Chondrocyte (in vitro differentiated cells): ENCODE measurements at regions not wholly inside any gene's neighbourhood (a gene's known extent, or its start where the extent isn't known, plus 50 kb on each side); places are given as distances from the start of the nearest gene placed in this dataset.

Experiments
- DNase-seq: peaks from one replicate; pipeline ENCODE4 v3.0.0; 2021; ENCODE audit warnings: mixed read lengths, low spot score
- H3K27ac Mint-ChIP-seq: one replicate; pipeline ENCODE4 v1.8.0; 2021; ENCODE audit warnings: mild to moderate bottlenecking, moderate library complexity, mixed read lengths; ENCODE audit not compliant: unreplicated experiment
- H3K27me3 Mint-ChIP-seq: 2 replicates; pipeline ENCODE4 v1.8.0; 2021; ENCODE audit warnings: low read depth, mixed read lengths
- H3K36me3 Mint-ChIP-seq: 2 replicates; pipeline ENCODE4 v1.8.0; 2021; ENCODE audit warnings: low read depth, mixed read lengths
- H3K4me1 Mint-ChIP-seq: 2 replicates; pipeline ENCODE4 v1.8.0; 2021; ENCODE audit warnings: low read depth, mild to moderate bottlenecking, mixed read lengths
- H3K4me3 Mint-ChIP-seq: one replicate; pipeline ENCODE4 v1.8.0; 2021; ENCODE audit warnings: mild to moderate bottlenecking, moderate library complexity, mixed read lengths; ENCODE audit not compliant: unreplicated experiment
- H3K9me3 Mint-ChIP-seq: 2 replicates; pipeline ENCODE4 v1.8.0; 2021; ENCODE audit warnings: low read depth, mixed read lengths
- TF ChIP-seq, protein P1 (sequence below): fragments of 200-600 bp; sonication (generic); IDR thresholded peaks from 2 replicates; pipeline ENCODE4 v1.5.0; 2021; ENCODE audit warnings: antibody characterized with exemption, mild to moderate bottlenecking, moderate library complexity

DNA sequence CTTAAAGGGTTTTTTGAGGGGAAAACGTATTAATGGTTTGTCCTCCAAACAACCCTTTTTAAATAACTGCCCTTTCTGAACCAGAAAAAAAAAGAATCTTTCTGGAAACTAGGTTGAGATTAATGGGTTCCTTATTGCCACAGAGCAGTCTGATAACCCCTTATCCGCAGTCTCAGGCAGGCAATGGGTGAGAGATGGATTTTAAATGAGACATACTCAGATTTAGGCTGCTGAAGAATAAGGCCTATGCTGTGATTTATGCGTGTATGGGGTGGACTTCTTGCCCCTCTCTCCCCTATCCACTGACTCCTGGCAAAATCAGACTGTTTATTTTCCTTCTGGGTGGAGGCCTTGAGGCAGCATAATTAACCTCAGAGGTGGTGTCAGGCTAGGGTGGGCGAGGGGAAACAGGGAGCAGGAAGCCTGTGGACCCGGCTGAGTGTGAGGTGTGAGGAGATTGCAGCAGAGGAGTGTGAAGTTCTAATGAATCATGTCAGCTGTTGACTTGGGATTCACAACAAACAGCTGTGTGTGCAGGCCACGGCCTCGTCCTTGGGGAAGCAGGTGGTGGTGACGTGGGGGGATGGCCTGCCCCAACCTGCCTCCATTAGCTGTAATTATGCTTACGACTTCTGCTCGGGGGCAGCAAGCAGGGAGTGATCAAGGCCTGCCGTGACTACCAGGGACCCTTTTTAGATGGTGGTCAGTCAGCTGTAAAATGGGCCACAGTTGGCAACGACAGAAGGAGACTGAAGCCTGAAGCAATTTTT lies 196.4 kb downstream of the SEMA6A start:
- Mint-ChIP-seq H3K36me3 (no peaks in the 10 kb centered on the region), H3K4me1 (no peaks in the 10 kb centered on the region), H3K27ac (no peak overlapping the region), H3K27me3 (no peaks in the 10 kb centered on the region), H3K9me3 (no peaks in the 10 kb centered on the region), H3K4me3 (no peak overlapping the region)
- no peak for DNase-seq
- TF ChIP-seq, protein P1, sequence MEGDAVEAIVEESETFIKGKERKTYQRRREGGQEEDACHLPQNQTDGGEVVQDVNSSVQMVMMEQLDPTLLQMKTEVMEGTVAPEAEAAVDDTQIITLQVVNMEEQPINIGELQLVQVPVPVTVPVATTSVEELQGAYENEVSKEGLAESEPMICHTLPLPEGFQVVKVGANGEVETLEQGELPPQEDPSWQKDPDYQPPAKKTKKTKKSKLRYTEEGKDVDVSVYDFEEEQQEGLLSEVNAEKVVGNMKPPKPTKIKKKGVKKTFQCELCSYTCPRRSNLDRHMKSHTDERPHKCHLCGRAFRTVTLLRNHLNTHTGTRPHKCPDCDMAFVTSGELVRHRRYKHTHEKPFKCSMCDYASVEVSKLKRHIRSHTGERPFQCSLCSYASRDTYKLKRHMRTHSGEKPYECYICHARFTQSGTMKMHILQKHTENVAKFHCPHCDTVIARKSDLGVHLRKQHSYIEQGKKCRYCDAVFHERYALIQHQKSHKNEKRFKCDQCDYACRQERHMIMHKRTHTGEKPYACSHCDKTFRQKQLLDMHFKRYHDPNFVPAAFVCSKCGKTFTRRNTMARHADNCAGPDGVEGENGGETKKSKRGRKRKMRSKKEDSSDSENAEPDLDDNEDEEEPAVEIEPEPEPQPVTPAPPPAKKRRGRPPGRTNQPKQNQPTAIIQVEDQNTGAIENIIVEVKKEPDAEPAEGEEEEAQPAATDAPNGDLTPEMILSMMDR, result no peak

DNA sequence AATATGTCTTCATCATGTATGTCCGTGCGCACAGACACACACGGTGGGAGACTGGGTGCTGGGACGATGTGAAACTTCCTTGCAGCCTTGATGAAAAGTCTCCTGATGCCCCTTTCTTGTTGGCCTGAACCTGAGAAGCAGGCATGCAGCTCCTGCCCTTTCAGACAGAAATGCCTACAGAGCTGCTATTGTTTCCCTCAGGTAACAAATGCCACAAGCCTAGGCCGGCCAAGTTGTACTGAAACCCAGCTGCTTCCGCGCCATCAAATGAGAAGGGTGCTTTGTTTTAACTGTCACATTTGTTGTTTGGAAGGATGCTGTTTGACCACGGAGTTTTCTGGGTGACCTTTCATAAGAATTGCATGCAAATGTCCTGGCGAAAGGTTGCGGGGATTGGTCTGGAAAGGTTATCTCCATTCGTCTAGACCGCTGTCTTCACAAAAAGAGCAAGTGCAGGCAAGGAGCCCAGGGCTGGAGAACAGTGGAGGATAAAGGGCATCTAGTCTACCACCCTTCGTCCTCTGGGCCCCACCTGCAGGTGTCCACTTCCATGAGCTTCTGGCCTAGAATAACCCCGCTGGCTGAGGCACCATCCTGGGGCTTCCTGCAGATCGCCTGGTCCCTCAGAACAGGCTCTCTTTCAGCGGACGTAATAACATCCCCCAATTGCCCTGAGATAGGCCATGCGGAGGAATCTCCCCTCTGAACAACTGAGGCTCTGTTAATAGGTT lies 197.2 kb downstream of the SEMA6A start:
- no peak for DNase-seq
- Mint-ChIP-seq H3K27me3 (no peaks in the 10 kb centered on the region), H3K4me3 (no peak overlapping the region), H3K9me3 (no peaks in the 10 kb centered on the region), H3K36me3 (no peaks in the 10 kb centered on the region), H3K27ac (no peak overlapping the region), H3K4me1 (no peaks in the 10 kb centered on the region)
- TF ChIP-seq, protein P1, result no peak

DNA sequence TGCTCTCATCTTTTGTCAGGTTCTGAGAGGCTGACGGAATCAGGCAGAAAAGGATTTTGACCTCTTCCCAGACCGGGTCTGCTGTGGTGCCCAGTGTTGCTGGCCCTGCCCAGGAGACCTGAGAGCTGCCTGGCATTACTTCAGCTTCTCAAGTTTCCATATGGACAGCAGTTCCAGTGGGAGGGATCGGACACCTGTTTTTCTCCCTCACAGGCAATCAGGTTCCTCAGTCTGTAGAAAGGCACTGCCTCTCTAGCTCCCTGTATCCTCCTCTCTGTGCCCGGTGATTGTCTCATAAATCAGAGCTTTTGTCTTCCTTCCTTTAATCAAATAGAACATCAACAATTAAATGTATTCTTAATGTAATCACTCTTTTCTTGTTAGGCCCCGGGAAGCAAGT lies 198.7 kb downstream of the SEMA6A start:
- peaks cover 7% of the 10 kb centered on the region for H3K4me1 Mint-ChIP-seq
- no peaks in the 10 kb centered on the region for H3K27me3 Mint-ChIP-seq
- H3K9me3 Mint-ChIP-seq, result no peaks in the 10 kb centered on the region
- DNase-seq, result no peak
- no peaks in the 10 kb centered on the region for H3K36me3 Mint-ChIP-seq
- no peak overlapping the region for H3K4me3 Mint-ChIP-seq
- H3K27ac Mint-ChIP-seq, result no peak overlapping the region
- TF ChIP-seq, protein P1, result no peak

DNA sequence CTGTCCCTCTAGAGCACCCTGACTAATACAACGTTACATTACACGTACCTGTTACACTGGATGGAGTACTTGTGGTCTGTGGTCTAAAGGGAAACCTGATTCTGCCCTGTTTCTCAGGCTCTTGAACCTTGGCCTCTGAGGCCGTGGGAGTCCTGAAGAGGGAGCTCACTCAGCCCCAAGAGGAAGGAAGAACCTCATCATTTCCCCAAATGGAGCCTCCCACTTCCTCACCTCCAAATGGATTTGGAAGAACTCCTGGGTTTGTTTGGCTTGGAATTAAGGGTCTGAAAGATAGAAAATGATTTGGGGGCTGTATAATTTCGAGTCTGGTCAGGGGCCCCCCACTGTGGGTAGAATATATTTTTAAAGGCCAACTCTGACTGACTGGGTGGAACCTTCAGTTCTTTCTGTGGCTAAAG lies 200.2 kb downstream of the SEMA6A start:
- no peak overlapping the region for H3K27ac Mint-ChIP-seq
- no peak for DNase-seq
- no peaks in the 10 kb centered on the region for H3K36me3 Mint-ChIP-seq
- TF ChIP-seq, protein P1, result no peak
- no peaks in the 10 kb centered on the region for H3K27me3 Mint-ChIP-seq
- peaks cover 11% of the 10 kb centered on the region for H3K4me1 Mint-ChIP-seq
- H3K4me3 Mint-ChIP-seq, result no peak overlapping the region
- H3K9me3 Mint-ChIP-seq, result no peaks in the 10 kb centered on the region

DNA sequence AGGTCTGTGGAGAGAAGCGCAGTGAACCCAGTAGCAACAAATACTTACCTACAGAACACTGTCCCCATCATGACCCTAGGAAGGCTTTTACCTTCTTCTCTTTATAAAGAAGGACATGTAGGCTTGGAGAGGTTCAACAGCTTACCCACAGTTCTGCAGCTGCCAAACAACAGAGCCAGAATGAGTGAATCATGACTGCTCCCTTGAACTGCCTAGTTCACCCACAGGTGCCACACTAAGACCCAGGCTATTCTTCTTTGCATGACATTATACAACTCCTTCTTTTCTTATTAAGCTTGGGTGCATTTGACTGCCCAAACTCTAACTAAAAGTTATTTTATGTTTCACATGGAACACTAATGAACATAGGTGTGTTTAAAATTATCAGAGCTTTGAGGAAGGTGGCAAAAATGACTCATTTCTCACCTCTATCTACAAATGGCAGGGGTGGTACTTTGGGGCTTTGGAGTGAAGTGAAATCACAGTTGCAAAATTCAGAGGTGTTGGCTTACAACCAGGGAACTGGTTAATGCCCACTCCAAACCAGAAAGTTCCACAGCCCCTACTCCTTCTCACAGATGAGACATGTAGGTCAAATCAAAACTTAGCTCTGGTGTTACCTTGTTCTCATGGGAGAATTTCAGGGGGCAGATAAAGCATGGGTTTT lies 201.6 kb downstream of the SEMA6A start:
- Mint-ChIP-seq H3K9me3 (no peaks in the 10 kb centered on the region), H3K27ac (no peak overlapping the region), H3K36me3 (no peaks in the 10 kb centered on the region), H3K4me1 (peaks cover 11% of the 10 kb centered on the region), H3K27me3 (no peaks in the 10 kb centered on the region), H3K4me3 (no peak overlapping the region)
- no peak for DNase-seq
- TF ChIP-seq, protein P1, result no peak
